K562 (cell line): ENCODE measurements at regions not wholly inside any gene's neighbourhood (a gene's known extent, or its start where the extent isn't known, plus 50 kb on each side); places are given as distances from the start of the nearest gene placed in this dataset.

ENCODE experiments used
- ATAC-seq: fragments of 200-7000 bp; cut with Tn5 transposase; 3 replicates; pipeline ENCODE4 v1.9.1; 2020; ENCODE audit warnings: moderate library complexity
- BruUV-seq: library from RNA; stranded (reverse); fragments of 400-500 nt; replicated peaks from 2 replicates; lab custom pipeline; 2021; lab: Mats Ljungman, UMichigan
- CTCF ChIA-PET: fragments of 300-600 bp; formaldehyde crosslinking; extraction: SDS; loops from one replicate; lab custom pipeline; 2021; ENCODE audit warnings: low intra/inter-chr PET ratio; lab: Yijun Ruan, JAX
- POLR2A ChIA-PET: fragments of 300-600, 350-650 bp; sonication (Branson Sonifier 250); formaldehyde crosslinking; extraction: SDS; loops from one replicate; lab custom pipeline; 2021; ENCODE audit warnings: antibody characterized with exemption, inconsistent platforms; lab: Yijun Ruan, JAX
- DNase-seq, 4 experiments: peaks; one replicate each; pipeline versions ENCODE4 v3.0.0 to v3.0.0-alpha.2; 2011 to 2018; ENCODE audit warnings: low spot score in 3 of 4, mixed read lengths in 3 of 4; ENCODE audit errors: extremely low read depth in 1 of 4
- FAIRE-seq: peaks from 2 replicates; lab custom pipeline; 2011; peaks lifted over from hg19 to GRCh38; lab: Jason Lieb, UNC
- H2AFZ ChIP-seq: 2 replicates; pipeline ENCODE4 v1.6.0; 2011; ENCODE audit warnings: low read depth, low read length, control low read depth, inconsistent platforms
- H3K27ac ChIP-seq: fragments of 200-600 bp; 3 replicates; pipeline ENCODE4 v1.8.0; 2011; ENCODE audit warnings: low read depth, mild to moderate bottlenecking, control low read depth, inconsistent platforms, low read length, moderate library complexity, mixed read lengths; ENCODE audit errors: extremely low read depth
- H3K27me3 ChIP-seq, 2 experiments: fragments of 300-600 bp in 1 of 2; 2 replicates in 1 of 2; 3 replicates in 1 of 2; pipeline versions ENCODE4 v1.6.0 to v1.8.0; 2011; ENCODE audit warnings: inconsistent platforms in 2 of 2, low read length in 2 of 2, mild to moderate bottlenecking in 1 of 2, mixed read lengths in 1 of 2, moderate library complexity in 1 of 2; ENCODE audit not compliant: control insufficient read depth in 2 of 2, insufficient read depth in 2 of 2
- H3K36me3 ChIP-seq: fragments of 300-600 bp; 3 replicates; pipeline ENCODE4 v1.8.0; 2011; ENCODE audit warnings: mild to moderate bottlenecking, low read length, inconsistent platforms; ENCODE audit not compliant: control insufficient read depth, insufficient read depth
- H3K4me1 ChIP-seq, 2 experiments: fragments of 200-600 bp in 1 of 2; replicated peaks in 1 of 2; 2 replicates in 1 of 2; 3 replicates in 1 of 2; pipeline versions ENCODE4 v1.5.1 to v1.8.0; 2011; ENCODE audit warnings: inconsistent platforms in 2 of 2, low read length in 2 of 2, mild to moderate bottlenecking in 1 of 2, mixed read lengths in 1 of 2, moderate library complexity in 1 of 2; ENCODE audit not compliant: control insufficient read depth in 2 of 2, insufficient read depth in 2 of 2
- H3K4me2 ChIP-seq: 2 replicates; pipeline ENCODE4 v1.6.1; 2011; ENCODE audit warnings: low read length, control low read depth, inconsistent platforms, mixed read lengths; ENCODE audit not compliant: insufficient read depth
- H3K4me3 ChIP-seq: fragments of 200-600 bp; sonication (generic), shearing (Covaris generic); 2 replicates; pipeline ENCODE4 v1.5.1; 2016; ENCODE audit warnings: control low read depth, inconsistent platforms
- H3K79me2 ChIP-seq: fragments of 200-600 bp; 3 replicates; pipeline ENCODE4 v1.8.0; 2011; ENCODE audit warnings: low read length, inconsistent platforms; ENCODE audit not compliant: control insufficient read depth, insufficient read depth
- H3K9ac ChIP-seq, 2 experiments: 2 replicates each; pipeline versions ENCODE4 v1.6.0 to v1.6.1; 2011; ENCODE audit warnings: low read depth in 2 of 2, low read length in 2 of 2, control low read depth in 1 of 2, inconsistent platforms in 1 of 2, mild to moderate bottlenecking in 1 of 2, mixed read lengths in 1 of 2; ENCODE audit not compliant: insufficient read depth in 1 of 2
- H3K9me1 ChIP-seq: one replicate; pipeline ENCODE4 v1.6.0; 2011; ENCODE audit warnings: inconsistent platforms, mild to moderate bottlenecking, low read length, moderate library complexity; ENCODE audit not compliant: control insufficient read depth, insufficient read depth
- H3K9me3 ChIP-seq: replicated peaks from 2 replicates; pipeline ENCODE4 v1.5.1; 2011; ENCODE audit warnings: low read depth, low read length, inconsistent platforms; ENCODE audit not compliant: control insufficient read depth, insufficient read depth
- H4K20me1 ChIP-seq: replicated peaks from 2 replicates; pipeline ENCODE4 v1.6.1; 2011; ENCODE audit warnings: low read length, inconsistent platforms, mixed read lengths; ENCODE audit not compliant: control insufficient read depth, insufficient read depth
- CAMTA2 ChIP-seq: fragments of 250-450 bp; sonication (Bioruptor Pico); conservative IDR thresholded peaks from 2 replicates; pipeline ENCODE4 v1.5.1; 2022
- HDGF ChIP-seq: fragments of 450-650 bp; IDR thresholded peaks from 2 replicates; pipeline ENCODE4 v1.6.1; 2016
- HMG20A ChIP-seq: fragments of 450-650 bp; formaldehyde crosslinking; conservative IDR thresholded peaks from 2 replicates; pipeline ENCODE4 v1.4.0; 2020; ENCODE audit warnings: mild to moderate bottlenecking, mixed read lengths
- HMGN3 ChIP-seq: IDR thresholded peaks from 2 replicates; pipeline ENCODE4 v1.6.1; 2011; ENCODE audit warnings: borderline replicate concordance, low read depth, mild to moderate bottlenecking, mixed read lengths, low read length; ENCODE audit not compliant: insufficient read length; ENCODE audit errors: extremely low read depth
- KLF1 ChIP-seq: fragments of 450-650 bp; IDR thresholded peaks from 2 replicates; pipeline ENCODE4 v1.6.1; 2016; ENCODE audit warnings: missing genetic modification characterization, missing compliant biosample characterization
- PTRF ChIP-seq: fragments of 450-650 bp; IDR thresholded peaks from 2 replicates; pipeline ENCODE4 v1.6.1; 2016; ENCODE audit warnings: mild to moderate bottlenecking, missing genetic modification characterization, missing compliant biosample characterization
- RAD21 ChIP-seq, 2 experiments: fragments of 250-450 bp in 1 of 2; fragments of 450-650 bp in 1 of 2; sonication (Bioruptor Pico) in 1 of 2; formaldehyde crosslinking in 1 of 2; IDR thresholded peaks in 1 of 2; conservative IDR thresholded peaks in 1 of 2; 2 replicates each; pipeline versions ENCODE4 v1.4.0 to v1.8.0; 2020 to 2022; ENCODE audit warnings: mild to moderate bottlenecking in 2 of 2, moderate library complexity in 1 of 2
- RBBP5 ChIP-seq: fragments of 200-600 bp; sonication (generic); IDR thresholded peaks from 2 replicates; pipeline ENCODE4 v1.6.1; 2012; ENCODE audit warnings: borderline replicate concordance, mild to moderate bottlenecking, low read length, control low read depth, inconsistent platforms; ENCODE audit not compliant: insufficient read depth, poor library complexity, severe bottlenecking
- SIN3A ChIP-seq, 2 experiments: fragments of 150-350 bp in 1 of 2; IDR thresholded peaks; 2 replicates each; pipeline ENCODE4 v1.6.1; 2011 to 2016; ENCODE audit warnings: borderline replicate concordance in 2 of 2, low read depth in 2 of 2, low read length in 2 of 2, mild to moderate bottlenecking in 2 of 2, moderate library complexity in 2 of 2; ENCODE audit not compliant: control insufficient read depth in 1 of 2
- TAL1 ChIP-seq: fragments of 450-650 bp; IDR thresholded peaks from 2 replicates; pipeline ENCODE4 v1.6.1; 2016; ENCODE audit warnings: mild to moderate bottlenecking
- WGBS: fragments of 100-300 bp; shearing (Covaris generic); methylation state at CpG from one replicate; pipeline ENCODE4 v1.1.6; 2016; ENCODE audit warnings: low coverage, mixed read lengths; ENCODE audit not compliant: insufficient coverage; ENCODE audit errors: missing lambda C conversion rate; 5-methylcytosine and 5-hydroxymethylcytosine counted together
- in situ Hi-C: fragments of 300-500 bp; cut with MboI; formaldehyde crosslinking; loops from 4 replicates; pipeline ENCODE4 v1.15.0; 2018; ENCODE audit warnings: inconsistent platforms, mixed read lengths
- intact Hi-C: fragments of 100-400 bp; cut with micrococcal nuclease; formaldehyde crosslinking; loops from 2 replicates; pipeline ENCODE4 v1.14.2; 2022

DNA sequence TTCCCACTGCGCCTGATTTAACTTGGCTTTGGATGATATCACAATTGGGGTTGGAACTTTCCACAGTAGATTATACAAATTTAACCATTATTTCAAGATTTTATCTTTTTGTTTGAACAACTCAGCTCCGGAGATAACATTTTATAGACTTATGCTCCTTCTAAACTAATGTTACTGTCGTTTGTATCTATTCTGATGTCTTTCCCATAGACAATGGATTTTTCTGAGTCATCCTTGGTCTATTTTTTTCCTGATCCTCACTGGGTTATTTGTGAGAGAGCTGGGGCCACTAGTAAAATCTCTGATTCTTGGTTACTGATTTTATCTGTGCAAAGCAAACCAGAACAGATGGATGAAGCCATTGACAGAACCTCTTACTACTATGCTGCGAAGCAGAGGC is 175.1 kb downstream of the SLC38A4 start:
- no peak for ATAC-seq
- H3K79me2 ChIP-seq = no peaks in the 10 kb centered on the region
- H3K4me2 ChIP-seq = no peak overlapping the region
- H3K9ac ChIP-seq = no peak overlapping the region
- no peaks in the 10 kb centered on the region for H3K9me1 ChIP-seq
- no peaks in the 10 kb centered on the region; a peak in 1 of 5 replicates for H3K4me1 ChIP-seq
- ChIA-PET CTCF (no interaction called here), POLR2A (interaction anchor here (0.6 kb wide), 1 partner anchor 27 kb away, joined by 3 read pairs; no protein-coding TSS in a partner anchor)
- no peak overlapping the region for H2AFZ ChIP-seq
- intact Hi-C loops (no loop called here), in situ Hi-C loops (no loop called here)
- H3K27me3 ChIP-seq = no peaks in the 10 kb centered on the region
- no peak overlapping the region for H3K4me3 ChIP-seq
- no peak for FAIRE-seq
- 21% methylated on average over 4 of the region's 4 CpGs for WGBS
- BruUV-seq = no TSS peak
- H3K27ac ChIP-seq = no peak overlapping the region
- TF ChIP-seq KLF1 (tag) = no peak
- TF ChIP-seq PTRF (tag) = no peak
- TF ChIP-seq HMGN3 = no peak
- TF ChIP-seq RAD21 (CRISPR knock-in tag; conservative IDR thresholded peaks at IDR 0.05 in 1 of 2, IDR thresholded peaks at IDR 0.05 in 1 of 2) = no peak
- TF ChIP-seq RBBP5 = no peak
- TF ChIP-seq CAMTA2 (CRISPR knock-in tag) = no peak
- TF ChIP-seq HMG20A (CRISPR knock-in tag) = no peak
- TF ChIP-seq TAL1 = no peak
- no peak for TF ChIP-seq SIN3A (IDR thresholded peaks at IDR 0.05; ENCODE audit: borderline replicate concordance in 2 of 2, control insufficient read depth in 1 of 2, low read depth in 2 of 2, low read length in 2 of 2)
- TF ChIP-seq HDGF = no peak
- DNase-seq = no peak
- no peaks in the 10 kb centered on the region for H3K36me3 ChIP-seq
- no peaks in the 10 kb centered on the region for H4K20me1 ChIP-seq
- peaks cover 2% of the 10 kb centered on the region; the same call in 1 of the 2 replicates for H3K9me3 ChIP-seq
